ENCODE measurements at regions not wholly inside any gene's neighbourhood (a gene's known extent, or its start where the extent isn't known, plus 50 kb on each side); places are given as distances from the start of the nearest gene placed in this dataset.
A peak's percentile ranks its signal among the peaks of the same experiment; 100 is the strongest.

DNA sequence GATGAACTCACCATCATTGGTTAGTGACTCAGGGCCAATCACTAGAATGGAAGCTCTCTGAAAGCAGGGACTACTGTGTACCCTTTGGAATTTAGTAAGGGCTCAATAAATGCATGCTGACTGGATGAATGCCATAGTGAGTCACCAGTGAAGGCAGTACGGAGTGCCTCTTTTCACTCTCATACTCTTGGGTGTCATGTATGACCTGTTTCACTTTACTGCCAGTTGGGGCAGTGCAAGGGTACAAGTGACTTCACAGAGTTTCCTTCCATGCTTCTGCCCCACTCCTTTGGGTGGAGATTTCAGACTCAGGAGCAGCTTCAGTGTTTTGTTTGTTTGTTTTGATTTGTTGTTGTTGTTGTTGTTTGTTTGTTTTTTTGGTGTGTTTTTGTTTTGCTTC is 57.7 kb downstream of the SOX3 start:
- intact Hi-C loops (cut with DNase I) = no loop called here
- WGBS, 2 donors = 50 to 90% methylated on average over 1 of the region's 1 CpG
- ATAC-seq (no peak), DNase-seq (no peak)
- TF ChIP-seq, protein P1, sequence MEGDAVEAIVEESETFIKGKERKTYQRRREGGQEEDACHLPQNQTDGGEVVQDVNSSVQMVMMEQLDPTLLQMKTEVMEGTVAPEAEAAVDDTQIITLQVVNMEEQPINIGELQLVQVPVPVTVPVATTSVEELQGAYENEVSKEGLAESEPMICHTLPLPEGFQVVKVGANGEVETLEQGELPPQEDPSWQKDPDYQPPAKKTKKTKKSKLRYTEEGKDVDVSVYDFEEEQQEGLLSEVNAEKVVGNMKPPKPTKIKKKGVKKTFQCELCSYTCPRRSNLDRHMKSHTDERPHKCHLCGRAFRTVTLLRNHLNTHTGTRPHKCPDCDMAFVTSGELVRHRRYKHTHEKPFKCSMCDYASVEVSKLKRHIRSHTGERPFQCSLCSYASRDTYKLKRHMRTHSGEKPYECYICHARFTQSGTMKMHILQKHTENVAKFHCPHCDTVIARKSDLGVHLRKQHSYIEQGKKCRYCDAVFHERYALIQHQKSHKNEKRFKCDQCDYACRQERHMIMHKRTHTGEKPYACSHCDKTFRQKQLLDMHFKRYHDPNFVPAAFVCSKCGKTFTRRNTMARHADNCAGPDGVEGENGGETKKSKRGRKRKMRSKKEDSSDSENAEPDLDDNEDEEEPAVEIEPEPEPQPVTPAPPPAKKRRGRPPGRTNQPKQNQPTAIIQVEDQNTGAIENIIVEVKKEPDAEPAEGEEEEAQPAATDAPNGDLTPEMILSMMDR (IDR thresholded peaks at IDR 0.05) = no peak
- no peak for TF ChIP-seq POLR2A (IDR thresholded peaks at IDR 0.05)
- H3K27me3 ChIP-seq = no peaks in the 10 kb centered on the region
- H3K9me3 ChIP-seq = no peaks in the 10 kb centered on the region
- H3K4me1 ChIP-seq = no peaks in the 10 kb centered on the region
- no peaks in the 10 kb centered on the region for H3K36me3 ChIP-seq (replicated peaks in 1 of 2; ENCODE audit: insufficient read depth in 1 of 2, low read depth in 2 of 2)
- no peak overlapping the region for H3K4me3 ChIP-seq
- H3K27ac ChIP-seq = no peak overlapping the region

DNA sequence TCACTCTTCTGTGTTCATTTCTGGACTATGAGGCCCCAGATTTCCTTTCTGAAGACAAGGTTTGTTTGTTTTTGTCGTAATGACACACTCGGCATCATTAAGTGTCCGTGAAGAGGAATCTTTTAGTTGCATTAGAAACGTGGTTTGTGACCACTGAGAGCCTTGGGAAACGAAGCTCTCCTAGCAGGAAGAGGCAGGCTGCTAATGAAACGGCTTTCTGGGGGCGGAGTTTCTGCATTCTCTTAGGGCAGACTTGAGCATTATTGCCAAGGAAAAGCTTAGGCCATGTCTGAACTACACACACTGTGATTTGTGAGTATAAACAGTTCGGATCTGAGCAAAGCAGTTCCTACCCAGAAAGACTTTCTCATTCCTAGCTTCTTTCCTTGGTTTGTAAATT is 64.0 kb downstream of the SOX3 start:
- ATAC-seq = no peak
- TF ChIP-seq, protein P1 (IDR thresholded peaks at IDR 0.05) = no peak
- TF ChIP-seq POLR2A (IDR thresholded peaks at IDR 0.05) = no peak
- 57 to 67% methylated on average over 1 to 8 of the region's 8 CpGs for WGBS, 2 donors
- Histone ChIP-seq H3K27ac (no peak overlapping the region), H3K9me3 (no peaks in the 10 kb centered on the region), H3K4me1 (no peaks in the 10 kb centered on the region), H3K36me3 (replicated peaks in 1 of 2; ENCODE audit: insufficient read depth in 1 of 2, low read depth in 2 of 2) (no peaks in the 10 kb centered on the region), H3K27me3 (no peaks in the 10 kb centered on the region), H3K4me3 (no peak overlapping the region)
- intact Hi-C loops (cut with DNase I) = no loop called here
- DNase-seq = no peak

DNA sequence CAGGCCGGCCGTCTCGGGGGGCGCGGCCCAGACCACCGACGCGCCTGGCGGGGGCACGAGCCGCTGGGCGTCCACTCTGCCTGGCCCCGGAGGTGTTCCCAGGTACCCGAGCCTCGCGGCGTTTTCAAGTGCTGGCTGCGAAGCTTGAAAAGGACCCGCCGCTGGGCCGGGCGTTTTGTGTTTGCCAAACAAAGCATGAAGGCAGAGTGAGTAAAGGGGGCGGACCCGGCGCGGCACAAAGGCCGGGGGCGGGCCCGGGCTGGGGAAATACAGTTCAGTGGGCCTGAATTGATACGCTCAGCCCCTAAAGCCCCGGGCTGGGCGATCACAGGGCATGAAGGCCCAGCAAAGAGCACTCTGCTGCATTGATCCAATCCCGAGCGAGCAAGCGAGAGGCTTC is 65.4 kb downstream of the SOX3 start:
- H3K36me3 ChIP-seq (replicated peaks in 1 of 2; ENCODE audit: insufficient read depth in 1 of 2, low read depth in 2 of 2) = no peaks in the 10 kb centered on the region
- H3K27ac ChIP-seq = no peak overlapping the region
- 8 to 23% methylated on average over 8 to 23 of the region's 35 CpGs for WGBS, 2 donors
- no peak for ATAC-seq
- peak; percentile 4 to 31 (median 16) for DNase-seq
- H3K9me3 ChIP-seq = no peaks in the 10 kb centered on the region
- H3K4me3 ChIP-seq = no peak overlapping the region
- H3K27me3 ChIP-seq = no peaks in the 10 kb centered on the region
- H3K4me1 ChIP-seq = no peaks in the 10 kb centered on the region
- TF ChIP-seq, protein P1 (IDR thresholded peaks at IDR 0.05) = no peak
- no peak for TF ChIP-seq POLR2A (IDR thresholded peaks at IDR 0.05)
- intact Hi-C loops (cut with DNase I) = no loop called here

DNA sequence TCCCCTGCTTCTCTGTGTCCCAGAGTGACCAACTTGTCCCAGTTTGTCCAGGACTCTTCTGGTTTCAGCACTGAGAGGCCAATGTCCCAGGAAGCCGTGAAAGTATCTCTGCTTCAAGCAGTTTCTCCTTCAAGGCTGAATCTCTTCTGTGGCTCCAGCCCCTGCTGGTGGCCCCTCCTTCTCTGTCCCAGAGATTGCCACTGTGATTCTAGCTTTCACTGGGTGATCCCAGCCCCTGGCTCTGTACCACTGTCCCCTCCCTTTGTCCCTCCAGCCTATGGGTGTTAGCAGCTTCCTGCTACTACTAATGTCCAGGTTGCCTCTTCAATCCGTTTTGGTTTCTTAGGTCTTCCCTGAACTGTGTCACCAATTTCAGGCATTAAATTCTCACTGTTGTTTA is 70.5 kb downstream of the SOX3 start:
- intact Hi-C loops (cut with DNase I) = no loop called here
- TF ChIP-seq, protein P1 (IDR thresholded peaks at IDR 0.05) = no peak
- TF ChIP-seq POLR2A (IDR thresholded peaks at IDR 0.05) = no peak
- Histone ChIP-seq H3K4me3 (no peak overlapping the region), H3K4me1 (peaks cover 10% of the 10 kb centered on the region), H3K27ac (no peak overlapping the region), H3K27me3 (no peaks in the 10 kb centered on the region), H3K36me3 (replicated peaks in 1 of 2; ENCODE audit: insufficient read depth in 1 of 2, low read depth in 2 of 2) (no peaks in the 10 kb centered on the region), H3K9me3 (no peaks in the 10 kb centered on the region)
- DNase-seq = no peak
- ATAC-seq = no peak
- WGBS, 2 donors = 23 to 35% methylated on average over 2 of the region's 2 CpGs

DNA sequence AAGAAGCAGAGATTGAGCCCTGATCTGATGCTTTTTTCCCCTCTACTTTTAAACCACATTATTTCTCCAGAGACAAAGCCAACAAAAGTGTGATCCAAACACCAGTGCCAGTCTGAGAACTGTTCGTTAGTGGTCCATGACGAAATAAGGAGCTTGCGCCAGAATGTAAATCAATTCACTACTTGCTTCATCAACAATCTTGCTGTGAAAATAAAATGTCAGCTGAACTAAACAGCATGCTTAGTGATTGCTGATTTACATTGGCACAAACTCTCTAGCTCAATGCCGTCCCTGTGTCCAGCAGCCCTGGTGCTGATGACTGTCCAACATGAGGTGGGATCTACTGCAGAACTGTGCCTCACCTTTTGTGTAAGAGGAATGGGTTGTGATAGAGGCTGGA is 71.3 kb downstream of the SOX3 start:
- ATAC-seq = no peak
- WGBS, 2 donors = 8 to 38% methylated on average over 2 to 4 of the region's 4 CpGs
- TF ChIP-seq, protein P1 (IDR thresholded peaks at IDR 0.05) = no peak

More for the DNA sequence above, 71.3 kb downstream of the SOX3 start:
- no peak overlapping the region for H3K27ac ChIP-seq
- H3K9me3 ChIP-seq = no peaks in the 10 kb centered on the region
- H3K4me1 ChIP-seq = peaks cover 10% of the 10 kb centered on the region
- H3K27me3 ChIP-seq = no peaks in the 10 kb centered on the region
- no peaks in the 10 kb centered on the region for H3K36me3 ChIP-seq (replicated peaks in 1 of 2; ENCODE audit: insufficient read depth in 1 of 2, low read depth in 2 of 2)
- DNase-seq = no peak
- intact Hi-C loops (cut with DNase I) = no loop called here
- H3K4me3 ChIP-seq = no peak overlapping the region
